ENCODE measurements at regions not wholly inside any gene's neighbourhood (a gene's known extent, or its start where the extent isn't known, plus 50 kb on each side); places are given as distances from the start of the nearest gene placed in this dataset.

DNA sequence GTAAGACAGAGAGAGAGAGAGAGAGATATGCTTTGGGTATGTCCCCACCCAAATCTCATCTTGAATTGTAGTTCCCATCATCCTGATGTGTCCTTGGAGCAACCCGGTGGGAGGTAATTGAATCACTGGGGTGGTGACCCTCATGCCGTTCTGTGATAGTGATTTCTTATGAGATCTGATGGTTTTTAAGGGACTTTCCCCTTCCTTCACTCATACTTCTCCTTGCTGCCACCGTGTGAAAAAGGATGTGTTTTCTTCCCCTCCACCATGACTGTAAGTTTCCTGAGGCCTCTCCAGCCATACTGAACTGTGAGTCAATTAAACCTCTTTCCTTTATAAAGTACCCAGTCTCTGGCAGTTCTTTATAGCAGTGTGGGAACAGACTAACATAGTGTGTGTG is 60.3 kb downstream of the EOMES start:
- Histone ChIP-seq H3K79me2 (ENCODE audit: insufficient read depth, low read depth) (no peaks in the 10 kb centered on the region), H2AFZ (ENCODE audit: low read depth) (no peak overlapping the region), H3K36me3 (ENCODE audit: insufficient read depth) (no peaks in the 10 kb centered on the region), H3K4me3 (IDR thresholded peaks at IDR 0.05; ENCODE audit: insufficient read depth, low read depth, low read length) (no peak overlapping the region), H3K4me2 (no peak overlapping the region), H3K9ac (no peak overlapping the region), H3K27ac (no peak overlapping the region), H3K4me1 (ENCODE audit: low read depth, poor library complexity, severe bottlenecking) (no peaks in the 10 kb centered on the region), H3K27me3 (ENCODE audit: insufficient read depth, low read depth) (no peaks in the 10 kb centered on the region), H4K20me1 (ENCODE audit: insufficient read depth) (no peaks in the 10 kb centered on the region)
- TF ChIP-seq, protein P1, sequence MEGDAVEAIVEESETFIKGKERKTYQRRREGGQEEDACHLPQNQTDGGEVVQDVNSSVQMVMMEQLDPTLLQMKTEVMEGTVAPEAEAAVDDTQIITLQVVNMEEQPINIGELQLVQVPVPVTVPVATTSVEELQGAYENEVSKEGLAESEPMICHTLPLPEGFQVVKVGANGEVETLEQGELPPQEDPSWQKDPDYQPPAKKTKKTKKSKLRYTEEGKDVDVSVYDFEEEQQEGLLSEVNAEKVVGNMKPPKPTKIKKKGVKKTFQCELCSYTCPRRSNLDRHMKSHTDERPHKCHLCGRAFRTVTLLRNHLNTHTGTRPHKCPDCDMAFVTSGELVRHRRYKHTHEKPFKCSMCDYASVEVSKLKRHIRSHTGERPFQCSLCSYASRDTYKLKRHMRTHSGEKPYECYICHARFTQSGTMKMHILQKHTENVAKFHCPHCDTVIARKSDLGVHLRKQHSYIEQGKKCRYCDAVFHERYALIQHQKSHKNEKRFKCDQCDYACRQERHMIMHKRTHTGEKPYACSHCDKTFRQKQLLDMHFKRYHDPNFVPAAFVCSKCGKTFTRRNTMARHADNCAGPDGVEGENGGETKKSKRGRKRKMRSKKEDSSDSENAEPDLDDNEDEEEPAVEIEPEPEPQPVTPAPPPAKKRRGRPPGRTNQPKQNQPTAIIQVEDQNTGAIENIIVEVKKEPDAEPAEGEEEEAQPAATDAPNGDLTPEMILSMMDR (conservative IDR thresholded peaks at IDR 0.05; ENCODE audit: low read depth, low read length): no peak

DNA sequence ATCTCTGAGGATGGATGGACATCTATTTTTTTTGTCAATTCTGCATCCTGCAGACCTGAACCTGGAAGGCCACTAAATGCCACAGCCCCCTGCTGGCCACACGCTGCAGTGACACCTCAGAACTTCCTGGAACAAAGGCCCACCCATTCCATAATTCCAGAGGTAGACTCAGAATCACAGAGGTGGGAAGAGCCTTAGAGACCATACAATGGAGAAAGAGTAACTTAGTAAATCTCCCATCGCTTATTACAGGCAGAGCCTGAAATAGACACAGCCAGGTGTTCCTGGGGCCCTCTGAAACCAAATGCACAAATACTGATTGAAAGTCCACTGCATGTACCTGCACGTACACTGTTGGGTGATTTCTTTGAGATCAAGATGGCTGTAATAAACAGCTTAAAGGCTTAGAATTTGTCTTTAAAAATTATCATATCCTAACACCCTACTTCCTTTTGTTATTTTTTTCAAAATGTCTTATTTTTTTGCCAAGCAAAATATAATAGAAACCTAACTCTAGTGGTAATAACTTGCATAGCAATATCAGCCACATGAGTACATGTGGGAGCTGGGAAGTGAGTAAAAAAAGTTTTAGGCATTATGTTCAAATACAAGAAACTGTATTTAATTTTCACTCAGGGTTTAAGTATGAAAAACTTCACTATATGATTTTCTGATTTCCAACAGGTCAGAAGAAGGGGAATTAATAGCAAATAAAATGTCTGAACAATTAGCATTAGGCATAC is 62.7 kb downstream of the EOMES start:
- Histone ChIP-seq H4K20me1 (ENCODE audit: insufficient read depth) (no peaks in the 10 kb centered on the region), H3K27me3 (ENCODE audit: insufficient read depth, low read depth) (no peaks in the 10 kb centered on the region), H3K4me3 (IDR thresholded peaks at IDR 0.05; ENCODE audit: insufficient read depth, low read depth, low read length) (no peak overlapping the region), H3K36me3 (ENCODE audit: insufficient read depth) (no peaks in the 10 kb centered on the region), H3K9ac (no peak overlapping the region), H2AFZ (ENCODE audit: low read depth) (no peak overlapping the region), H3K4me1 (ENCODE audit: low read depth, poor library complexity, severe bottlenecking) (no peaks in the 10 kb centered on the region), H3K79me2 (ENCODE audit: insufficient read depth, low read depth) (no peaks in the 10 kb centered on the region), H3K27ac (no peak overlapping the region), H3K4me2 (no peak overlapping the region)
- TF ChIP-seq, protein P1 (conservative IDR thresholded peaks at IDR 0.05; ENCODE audit: low read depth, low read length): peak; percentile 60

DNA sequence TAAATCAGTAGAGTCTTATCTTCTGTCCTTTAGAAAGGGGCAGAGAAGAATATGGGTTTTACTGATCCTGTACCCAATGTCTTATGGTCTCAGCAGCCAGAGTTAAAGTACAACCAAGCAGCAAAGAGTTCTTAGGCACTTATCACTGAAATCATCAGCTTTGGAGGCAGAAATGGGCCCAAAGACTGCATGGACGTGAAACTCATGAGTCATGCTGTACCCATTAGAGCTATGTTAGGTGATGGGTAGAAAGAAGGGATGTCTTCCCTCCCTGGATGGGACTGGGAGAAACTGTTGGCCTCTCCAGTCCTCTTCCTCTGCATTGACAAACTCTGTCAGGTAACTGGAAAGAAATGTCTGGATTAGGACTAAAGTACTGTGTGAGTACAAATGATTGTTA is 63.4 kb downstream of the EOMES start:
- TF ChIP-seq, protein P1 (conservative IDR thresholded peaks at IDR 0.05; ENCODE audit: low read depth, low read length): no peak
- Histone ChIP-seq H3K4me2 (no peak overlapping the region), H3K4me1 (ENCODE audit: low read depth, poor library complexity, severe bottlenecking) (no peaks in the 10 kb centered on the region), H3K27me3 (ENCODE audit: insufficient read depth, low read depth) (no peaks in the 10 kb centered on the region), H3K9ac (no peak overlapping the region), H3K4me3 (IDR thresholded peaks at IDR 0.05; ENCODE audit: insufficient read depth, low read depth, low read length) (no peak overlapping the region), H3K79me2 (ENCODE audit: insufficient read depth, low read depth) (no peaks in the 10 kb centered on the region), H4K20me1 (ENCODE audit: insufficient read depth) (no peaks in the 10 kb centered on the region), H3K36me3 (ENCODE audit: insufficient read depth) (no peaks in the 10 kb centered on the region), H2AFZ (ENCODE audit: low read depth) (no peak overlapping the region), H3K27ac (no peak overlapping the region)

DNA sequence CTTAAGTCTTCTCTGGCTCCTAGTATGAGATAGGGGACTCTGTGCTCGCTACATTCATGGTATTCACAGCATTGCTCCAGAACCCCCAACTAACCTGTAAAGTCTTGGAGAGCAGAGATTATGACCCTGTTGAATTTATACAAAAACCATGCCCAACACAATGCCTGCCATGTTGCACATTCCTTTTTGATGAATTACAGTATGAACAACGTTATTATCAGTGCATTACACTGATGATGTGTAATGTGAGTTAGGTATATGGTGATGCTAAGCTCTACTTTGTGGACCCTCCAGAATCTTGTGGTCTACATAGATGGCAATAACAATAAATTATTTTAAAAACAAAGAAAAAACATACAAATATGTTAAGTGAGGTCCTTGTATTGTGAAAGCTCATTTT is 64.3 kb downstream of the EOMES start:
- no peaks in the 10 kb centered on the region for H3K4me1 ChIP-seq (ENCODE audit: low read depth, poor library complexity, severe bottlenecking)

More for the DNA sequence above, 64.3 kb downstream of the EOMES start:
- Histone ChIP-seq H4K20me1 (ENCODE audit: insufficient read depth) (no peaks in the 10 kb centered on the region), H3K36me3 (ENCODE audit: insufficient read depth) (no peaks in the 10 kb centered on the region), H2AFZ (ENCODE audit: low read depth) (no peak overlapping the region), H3K4me3 (IDR thresholded peaks at IDR 0.05; ENCODE audit: insufficient read depth, low read depth, low read length) (no peak overlapping the region), H3K27me3 (ENCODE audit: insufficient read depth, low read depth) (no peaks in the 10 kb centered on the region), H3K79me2 (ENCODE audit: insufficient read depth, low read depth) (no peaks in the 10 kb centered on the region), H3K4me2 (no peak overlapping the region), H3K9ac (no peak overlapping the region), H3K27ac (no peak overlapping the region)
- TF ChIP-seq, protein P1 (conservative IDR thresholded peaks at IDR 0.05; ENCODE audit: low read depth, low read length): no peak

All from KMS-11 (cell line).